ENCODE measurements at regions not wholly inside any gene's neighbourhood (a gene's known extent, or its start where the extent isn't known, plus 50 kb on each side); places are given as distances from the start of the nearest gene placed in this dataset.

GRCh38 chr13:88369866-88370265, 698.7 kb downstream of the SLITRK5 start:
- H3K4me3 ChIP-seq (ENCODE audit: low read length) = no peak overlapping the region
- no peaks in the 10 kb centered on the region for H3K27me3 ChIP-seq (ENCODE audit: control insufficient read depth, low read length)

DNA sequence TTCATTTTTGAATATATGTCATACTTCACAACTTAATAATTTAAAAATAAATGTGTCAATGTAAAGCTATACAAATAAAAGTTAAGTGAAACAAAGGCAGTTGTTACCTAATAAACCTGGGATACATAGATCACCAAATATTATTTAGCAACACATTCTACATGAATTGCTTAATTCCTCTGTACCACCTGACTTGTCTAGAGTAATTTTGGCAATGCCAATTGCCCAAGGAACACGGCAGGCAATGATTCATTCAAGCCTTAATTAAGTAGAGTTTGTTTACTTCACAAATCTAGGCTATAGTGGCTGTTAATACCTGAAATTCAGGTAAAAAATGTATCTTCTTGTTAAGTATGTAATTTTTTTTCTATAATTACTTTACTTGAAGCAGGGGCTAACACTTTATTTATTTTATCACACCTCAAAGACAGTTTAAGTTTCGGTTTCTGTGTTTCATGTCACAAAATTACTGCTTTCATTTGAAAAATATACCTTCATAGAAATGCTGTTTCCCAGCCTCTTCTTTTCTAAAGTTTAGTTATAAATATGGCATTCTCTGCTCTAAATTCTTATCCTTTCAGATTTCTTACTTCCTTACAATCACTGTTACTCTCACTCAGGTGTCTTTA, 705.7 kb downstream of the SLITRK5 start:
- H3K9me2 ChIP-seq (replicated peaks; ENCODE audit: control insufficient read depth, low read length) = no peaks in the 10 kb centered on the region
- H3K4me2 ChIP-seq (ENCODE audit: low read length) = no peak overlapping the region
- no peak for TF ChIP-seq CTCF (IDR thresholded peaks at IDR 0.05; ENCODE audit: low read depth, low read length, poor library complexity, severe bottlenecking)
- TF ChIP-seq EZH2phosphoT487 (IDR thresholded peaks at IDR 0.05; ENCODE audit: borderline replicate concordance, low read length) = no peak

More at GRCh38 chr13:88369866-88370265, 698.7 kb downstream of the SLITRK5 start:
- Histone ChIP-seq H3F3A (ENCODE audit: control insufficient read depth, insufficient read depth) (no peaks in the 10 kb centered on the region), H3K4me1 (ENCODE audit: control insufficient read depth, low read length) (no peaks in the 10 kb centered on the region), H3K4me2 (ENCODE audit: low read length) (no peak overlapping the region), H3K36me3 (ENCODE audit: control insufficient read depth, low read length) (no peaks in the 10 kb centered on the region), H3K9me2 (replicated peaks; ENCODE audit: control insufficient read depth, low read length) (no peaks in the 10 kb centered on the region), H3K9me3 (ENCODE audit: control insufficient read depth, insufficient read depth, low read length) (no peaks in the 10 kb centered on the region), H4K20me1 (ENCODE audit: control insufficient read depth, insufficient read depth, low read depth, low read length) (no peaks in the 10 kb centered on the region), H3K79me2 (ENCODE audit: control insufficient read depth, low read length) (no peaks in the 10 kb centered on the region), H3K27ac (ENCODE audit: low read depth, low read length) (no peak overlapping the region)
- TF ChIP-seq EZH2phosphoT487 (IDR thresholded peaks at IDR 0.05; ENCODE audit: borderline replicate concordance, low read length) (no peak), CTCF (IDR thresholded peaks at IDR 0.05; ENCODE audit: low read depth, low read length, poor library complexity, severe bottlenecking) (no peak)

GRCh38 chr13:88377852-88378251, 706.7 kb downstream of the SLITRK5 start:
- TF ChIP-seq CTCF (IDR thresholded peaks at IDR 0.05; ENCODE audit: low read depth, low read length, poor library complexity, severe bottlenecking) (no peak), EZH2phosphoT487 (IDR thresholded peaks at IDR 0.05; ENCODE audit: borderline replicate concordance, low read length) (no peak)
- no peaks in the 10 kb centered on the region for H3K79me2 ChIP-seq (ENCODE audit: control insufficient read depth, low read length)
- H3K36me3 ChIP-seq (ENCODE audit: control insufficient read depth, low read length) = no peaks in the 10 kb centered on the region
- H3K9me2 ChIP-seq (replicated peaks; ENCODE audit: control insufficient read depth, low read length) = no peaks in the 10 kb centered on the region
- no peaks in the 10 kb centered on the region for H4K20me1 ChIP-seq (ENCODE audit: control insufficient read depth, insufficient read depth, low read depth, low read length)
- H3K27ac ChIP-seq (ENCODE audit: low read depth, low read length) = no peak overlapping the region
- no peak overlapping the region for H3K4me2 ChIP-seq (ENCODE audit: low read length)
- no peak overlapping the region for H3K4me3 ChIP-seq (ENCODE audit: low read length)
- H3F3A ChIP-seq (ENCODE audit: control insufficient read depth, insufficient read depth) = no peaks in the 10 kb centered on the region
- H3K9me3 ChIP-seq (ENCODE audit: control insufficient read depth, insufficient read depth, low read length) = no peaks in the 10 kb centered on the region
- H3K4me1 ChIP-seq (ENCODE audit: control insufficient read depth, low read length) = no peaks in the 10 kb centered on the region
- H3K27me3 ChIP-seq (ENCODE audit: control insufficient read depth, low read length) = no peaks in the 10 kb centered on the region

More for the DNA sequence above, 705.7 kb downstream of the SLITRK5 start:
- Histone ChIP-seq H3K79me2 (ENCODE audit: control insufficient read depth, low read length) (no peaks in the 10 kb centered on the region), H3K27ac (ENCODE audit: low read depth, low read length) (no peak overlapping the region), H3K4me1 (ENCODE audit: control insufficient read depth, low read length) (no peaks in the 10 kb centered on the region), H3K9me3 (ENCODE audit: control insufficient read depth, insufficient read depth, low read length) (no peaks in the 10 kb centered on the region), H3F3A (ENCODE audit: control insufficient read depth, insufficient read depth) (no peaks in the 10 kb centered on the region), H4K20me1 (ENCODE audit: control insufficient read depth, insufficient read depth, low read depth, low read length) (no peaks in the 10 kb centered on the region), H3K4me3 (ENCODE audit: low read length) (no peak overlapping the region), H3K27me3 (ENCODE audit: control insufficient read depth, low read length) (no peaks in the 10 kb centered on the region), H3K36me3 (ENCODE audit: control insufficient read depth, low read length) (no peaks in the 10 kb centered on the region)
